LNCAP (cell line): ENCODE measurements at regions not wholly inside any gene's neighbourhood (a gene's known extent, or its start where the extent isn't known, plus 50 kb on each side); places are given as distances from the start of the nearest gene placed in this dataset.

Experiments used
- TF ChIP-seq, protein P1 (sequence below): fragments of 450-650 bp; IDR thresholded peaks from 2 replicates; pipeline ENCODE4 v1.5.1; 2017; ENCODE audit warnings: mild to moderate bottlenecking

DNA sequence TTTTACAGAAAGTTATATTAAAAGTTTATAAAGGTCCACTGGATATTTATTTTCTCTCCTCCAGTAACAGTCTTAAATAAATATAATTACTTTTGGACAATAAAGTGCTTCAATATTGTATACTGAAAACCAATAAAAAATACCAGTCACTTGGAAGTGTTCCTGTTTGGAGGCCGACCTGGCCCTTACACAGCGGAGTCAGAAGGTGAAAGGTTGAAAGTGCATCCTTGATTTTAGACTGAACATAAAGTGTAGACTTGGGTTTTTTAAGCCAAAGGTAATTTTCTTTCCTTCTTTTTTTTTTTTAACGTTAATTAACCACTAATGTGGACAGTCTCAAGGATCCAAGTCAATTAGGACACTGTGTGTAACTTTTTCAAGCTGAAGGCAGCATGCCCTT lies 152.3 kb upstream of the TBX18 start:
- TF ChIP-seq, protein P1, sequence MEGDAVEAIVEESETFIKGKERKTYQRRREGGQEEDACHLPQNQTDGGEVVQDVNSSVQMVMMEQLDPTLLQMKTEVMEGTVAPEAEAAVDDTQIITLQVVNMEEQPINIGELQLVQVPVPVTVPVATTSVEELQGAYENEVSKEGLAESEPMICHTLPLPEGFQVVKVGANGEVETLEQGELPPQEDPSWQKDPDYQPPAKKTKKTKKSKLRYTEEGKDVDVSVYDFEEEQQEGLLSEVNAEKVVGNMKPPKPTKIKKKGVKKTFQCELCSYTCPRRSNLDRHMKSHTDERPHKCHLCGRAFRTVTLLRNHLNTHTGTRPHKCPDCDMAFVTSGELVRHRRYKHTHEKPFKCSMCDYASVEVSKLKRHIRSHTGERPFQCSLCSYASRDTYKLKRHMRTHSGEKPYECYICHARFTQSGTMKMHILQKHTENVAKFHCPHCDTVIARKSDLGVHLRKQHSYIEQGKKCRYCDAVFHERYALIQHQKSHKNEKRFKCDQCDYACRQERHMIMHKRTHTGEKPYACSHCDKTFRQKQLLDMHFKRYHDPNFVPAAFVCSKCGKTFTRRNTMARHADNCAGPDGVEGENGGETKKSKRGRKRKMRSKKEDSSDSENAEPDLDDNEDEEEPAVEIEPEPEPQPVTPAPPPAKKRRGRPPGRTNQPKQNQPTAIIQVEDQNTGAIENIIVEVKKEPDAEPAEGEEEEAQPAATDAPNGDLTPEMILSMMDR, result no peak

DNA sequence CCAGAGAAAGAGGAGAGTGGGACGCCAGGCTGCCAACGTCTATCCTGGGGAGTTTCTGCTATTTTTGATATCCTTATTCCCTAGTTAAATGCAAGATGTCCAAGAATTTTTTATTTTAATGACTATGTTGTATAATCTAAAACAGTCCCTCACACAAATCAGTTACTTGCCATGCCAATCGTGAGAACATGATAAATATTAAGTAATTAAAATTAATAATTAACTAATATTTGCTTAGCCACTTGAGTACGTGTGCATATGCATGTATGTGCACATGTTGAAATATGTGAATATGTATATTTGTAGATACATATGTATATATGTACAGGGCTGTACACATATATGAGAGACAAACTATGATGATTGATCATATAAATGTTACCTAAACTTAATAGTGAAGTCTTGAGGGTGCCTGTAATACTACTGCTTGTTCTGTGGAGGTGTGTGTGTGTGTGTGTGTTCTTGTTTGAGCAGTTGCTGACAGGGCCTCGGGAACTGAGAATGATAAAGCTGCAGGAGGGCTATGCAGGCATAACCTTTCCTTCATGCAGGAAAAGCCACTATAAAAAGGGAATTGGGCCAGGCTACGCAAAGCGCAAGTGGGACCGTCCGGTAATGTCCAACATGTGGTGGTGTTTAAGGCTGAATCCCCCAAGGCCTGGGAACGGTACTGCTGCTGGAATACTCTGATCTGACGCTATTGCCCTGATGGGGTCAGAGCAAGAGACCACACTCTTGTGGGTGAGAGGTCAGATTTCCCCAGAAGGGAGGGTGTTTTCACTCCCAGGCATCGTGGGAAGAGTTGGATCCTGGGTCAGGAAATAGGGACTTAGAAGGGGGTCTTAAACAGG lies 148.3 kb upstream of the TBX18 start:
- TF ChIP-seq, protein P1, result no peak

GRCh38 chr6:84910906-84911607 lies 146.7 kb upstream of the TBX18 start:
- TF ChIP-seq, protein P1, result no peak

DNA sequence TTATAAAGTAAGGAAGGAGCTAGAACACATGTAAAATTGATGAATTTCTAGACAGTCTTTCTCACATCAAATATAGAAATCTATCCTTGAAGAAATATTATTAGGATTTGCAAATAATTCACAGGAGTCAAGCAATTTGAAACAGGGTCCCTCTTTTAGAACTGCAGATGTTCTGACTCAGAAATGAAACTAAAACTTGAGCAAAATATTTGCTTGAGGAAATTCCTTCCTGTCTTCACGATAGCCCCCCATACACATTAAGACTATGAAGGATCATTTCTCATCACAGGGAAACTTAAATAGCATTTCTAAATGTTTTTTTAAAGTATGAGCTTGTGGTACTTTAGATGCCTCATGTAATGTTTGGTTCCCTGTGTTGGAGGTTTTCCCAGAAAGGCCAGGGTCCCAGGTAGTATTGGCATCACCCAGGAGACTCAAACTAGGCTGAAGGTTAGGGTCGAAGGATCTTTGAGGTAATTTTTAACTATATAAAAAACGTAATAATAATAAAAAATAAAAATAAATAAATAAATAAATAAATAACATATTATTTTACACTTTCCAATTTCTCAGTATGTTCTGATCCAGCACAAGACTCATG lies 144.0 kb upstream of the TBX18 start:
- TF ChIP-seq, protein P1, result no peak

GRCh38 chr6:84906514-84906913 lies 142.1 kb upstream of the TBX18 start:
- TF ChIP-seq, protein P1, result no peak

GRCh38 chr6:84905823-84906222 lies 141.4 kb upstream of the TBX18 start:
- TF ChIP-seq, protein P1, result no peak

DNA sequence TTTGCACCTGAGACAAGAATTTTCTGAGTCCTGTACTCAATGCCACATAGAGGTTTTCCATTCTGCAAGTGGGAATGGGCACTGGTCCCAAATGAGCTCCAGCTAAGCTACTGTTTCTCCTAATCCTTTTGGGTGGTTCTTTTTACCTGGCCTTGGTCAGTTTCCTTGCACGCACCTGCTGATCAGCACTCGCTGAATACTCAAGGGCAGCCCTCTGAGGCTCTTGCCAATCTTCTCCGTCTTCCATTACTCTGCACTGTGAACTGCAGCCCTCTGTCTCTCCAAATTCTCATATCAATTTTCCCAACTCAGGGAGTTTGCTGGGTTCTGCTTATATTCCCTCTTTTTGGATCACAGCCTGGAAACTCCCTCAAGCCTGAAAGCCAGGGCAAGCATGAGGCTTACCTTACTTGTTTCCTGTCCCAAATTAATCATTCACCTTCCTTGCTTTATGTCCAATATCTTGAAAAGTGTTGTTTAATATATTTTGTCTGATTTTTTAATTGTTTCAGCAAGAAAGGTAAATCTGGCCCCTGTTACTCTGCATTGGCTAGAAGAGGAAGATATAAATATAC lies 138.0 kb upstream of the TBX18 start:
- TF ChIP-seq, protein P1, result no peak
